H1 (cell line): ENCODE measurements at regions not wholly inside any gene's neighbourhood (a gene's known extent, or its start where the extent isn't known, plus 50 kb on each side); places are given as distances from the start of the nearest gene placed in this dataset.

Experiments used
- CHD2 ChIP-seq: IDR thresholded peaks from 2 replicates; pipeline ENCODE4 v1.6.1; 2012; ENCODE audit warnings: low read length, improper control_type of control experiment
- SAP30 ChIP-seq: fragments of 300-600 bp; sonication (generic); IDR thresholded peaks from 2 replicates; pipeline ENCODE4 v1.7.1; 2012; ENCODE audit warnings: low read length, moderate library complexity, mild to moderate bottlenecking, inconsistent platforms; ENCODE audit not compliant: insufficient read depth, insufficient replicate concordance
- YY1 ChIP-seq: IDR thresholded peaks from 2 replicates; pipeline ENCODE4 v1.6.1; 2011; ENCODE audit warnings: low read depth, mild to moderate bottlenecking, low read length
- TF ChIP-seq, protein P1 (sequence below): IDR thresholded peaks from 2 replicates; pipeline ENCODE4 v1.6.1; 2011; ENCODE audit warnings: low read depth, mild to moderate bottlenecking, low read length; ENCODE audit not compliant: insufficient read depth
- TF ChIP-seq, protein P2 (sequence below), 3 experiments: IDR thresholded peaks; 1 replicate in 2 of 3; 2 replicates in 1 of 3; pipeline versions ENCODE4 v1.5.1 to v1.6.1; 2011; ENCODE audit warnings: low read length in 3 of 3, mild to moderate bottlenecking in 3 of 3, inconsistent platforms in 2 of 3, low read depth in 1 of 3, moderate library complexity in 1 of 3; ENCODE audit not compliant: insufficient read depth in 1 of 3; ENCODE audit errors: control extremely low read depth in 1 of 3

GRCh38 chr3:146953511-146953981 lies 348.4 kb upstream of the PLSCR5 start:
- TF ChIP-seq, protein P1, sequence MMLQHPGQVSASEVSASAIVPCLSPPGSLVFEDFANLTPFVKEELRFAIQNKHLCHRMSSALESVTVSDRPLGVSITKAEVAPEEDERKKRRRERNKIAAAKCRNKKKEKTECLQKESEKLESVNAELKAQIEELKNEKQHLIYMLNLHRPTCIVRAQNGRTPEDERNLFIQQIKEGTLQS, result no peak
- TF ChIP-seq, protein P2, sequence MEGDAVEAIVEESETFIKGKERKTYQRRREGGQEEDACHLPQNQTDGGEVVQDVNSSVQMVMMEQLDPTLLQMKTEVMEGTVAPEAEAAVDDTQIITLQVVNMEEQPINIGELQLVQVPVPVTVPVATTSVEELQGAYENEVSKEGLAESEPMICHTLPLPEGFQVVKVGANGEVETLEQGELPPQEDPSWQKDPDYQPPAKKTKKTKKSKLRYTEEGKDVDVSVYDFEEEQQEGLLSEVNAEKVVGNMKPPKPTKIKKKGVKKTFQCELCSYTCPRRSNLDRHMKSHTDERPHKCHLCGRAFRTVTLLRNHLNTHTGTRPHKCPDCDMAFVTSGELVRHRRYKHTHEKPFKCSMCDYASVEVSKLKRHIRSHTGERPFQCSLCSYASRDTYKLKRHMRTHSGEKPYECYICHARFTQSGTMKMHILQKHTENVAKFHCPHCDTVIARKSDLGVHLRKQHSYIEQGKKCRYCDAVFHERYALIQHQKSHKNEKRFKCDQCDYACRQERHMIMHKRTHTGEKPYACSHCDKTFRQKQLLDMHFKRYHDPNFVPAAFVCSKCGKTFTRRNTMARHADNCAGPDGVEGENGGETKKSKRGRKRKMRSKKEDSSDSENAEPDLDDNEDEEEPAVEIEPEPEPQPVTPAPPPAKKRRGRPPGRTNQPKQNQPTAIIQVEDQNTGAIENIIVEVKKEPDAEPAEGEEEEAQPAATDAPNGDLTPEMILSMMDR (IDR thresholded peaks at IDR 0.05; ENCODE audit: control extremely low read depth in 1 of 3, insufficient read depth in 1 of 3, low read depth in 1 of 3, low read length in 3 of 3), result no peak
- no peak for TF ChIP-seq YY1
- TF ChIP-seq SAP30, result no peak
- TF ChIP-seq CHD2, result no peak
